Stimulated activated effector memory CD8-positive, alpha-beta T cell treated with anti-CD3 and anti-CD28 coated beads, Interleukin-12 subunit alpha, Interleukin-12 subunit beta, amount 100 ng/mL, for 72 hours (primary cell): ENCODE measurements at regions not wholly inside any gene's neighbourhood (a gene's known extent, or its start where the extent isn't known, plus 50 kb on each side); places are given as distances from the start of the nearest gene placed in this dataset.
"Not testable (repeated sequence)": the region's sequence is repeated elsewhere in the genome, so short reads cannot be mapped to it uniquely, and the experiment has no call there.

Experiments used
- ATAC-seq: fragments of 150-1000 bp; cut with Tn5 transposase; 2 replicates; pipeline ENCODE4 v1.10.0; 2021
- DNase-seq, 2 donors: peaks; one replicate each; pipeline ENCODE4 v3.0.0; 2021 to 2022; ENCODE audit warnings: low spot score in 2 of 2
- H3K27ac Mint-ChIP-seq: one replicate; pipeline ENCODE4 v1.8.0; 2022; ENCODE audit warnings: mild to moderate bottlenecking, mixed read lengths
- H3K36me3 Mint-ChIP-seq: one replicate; pipeline ENCODE4 v1.8.0; 2022; ENCODE audit warnings: mild to moderate bottlenecking, mixed read lengths
- H3K4me1 Mint-ChIP-seq: one replicate; pipeline ENCODE4 v1.8.0; 2022; ENCODE audit warnings: mixed read lengths
- H3K4me3 Mint-ChIP-seq: one replicate; pipeline ENCODE4 v1.8.0; 2022; ENCODE audit warnings: mild to moderate bottlenecking, mixed read lengths
- H3K9me3 Mint-ChIP-seq: one replicate; pipeline ENCODE4 v1.8.0; 2022; ENCODE audit warnings: mixed read lengths

DNA sequence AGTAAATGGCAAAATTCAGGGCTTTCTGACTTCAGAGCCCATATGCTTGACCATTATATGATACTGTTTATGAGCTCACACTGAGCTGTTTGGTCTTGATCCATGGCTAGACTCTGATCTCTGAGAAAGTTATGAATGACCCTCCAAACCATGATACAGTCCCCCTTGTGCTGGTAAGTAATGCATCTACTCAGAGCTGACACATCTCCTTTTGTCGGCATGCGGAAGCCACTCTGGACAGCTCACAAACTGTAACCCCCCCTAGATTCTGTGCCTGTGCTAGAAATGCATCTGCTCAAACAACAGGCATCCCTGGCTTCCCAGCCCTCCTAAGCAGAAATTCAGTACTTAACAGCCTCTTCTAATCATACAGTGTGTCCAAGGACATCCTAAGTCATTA lies 150.8 kb upstream of the RAG2 start:
- DNase-seq: no peak
- ATAC-seq: no peak
- H3K9me3 Mint-ChIP-seq: no peaks in the 10 kb centered on the region
- peaks cover 15% of the 10 kb centered on the region for H3K4me1 Mint-ChIP-seq
- no peak overlapping the region for H3K4me3 Mint-ChIP-seq
- H3K27ac Mint-ChIP-seq: no peak overlapping the region
- H3K36me3 Mint-ChIP-seq: no peaks in the 10 kb centered on the region

DNA sequence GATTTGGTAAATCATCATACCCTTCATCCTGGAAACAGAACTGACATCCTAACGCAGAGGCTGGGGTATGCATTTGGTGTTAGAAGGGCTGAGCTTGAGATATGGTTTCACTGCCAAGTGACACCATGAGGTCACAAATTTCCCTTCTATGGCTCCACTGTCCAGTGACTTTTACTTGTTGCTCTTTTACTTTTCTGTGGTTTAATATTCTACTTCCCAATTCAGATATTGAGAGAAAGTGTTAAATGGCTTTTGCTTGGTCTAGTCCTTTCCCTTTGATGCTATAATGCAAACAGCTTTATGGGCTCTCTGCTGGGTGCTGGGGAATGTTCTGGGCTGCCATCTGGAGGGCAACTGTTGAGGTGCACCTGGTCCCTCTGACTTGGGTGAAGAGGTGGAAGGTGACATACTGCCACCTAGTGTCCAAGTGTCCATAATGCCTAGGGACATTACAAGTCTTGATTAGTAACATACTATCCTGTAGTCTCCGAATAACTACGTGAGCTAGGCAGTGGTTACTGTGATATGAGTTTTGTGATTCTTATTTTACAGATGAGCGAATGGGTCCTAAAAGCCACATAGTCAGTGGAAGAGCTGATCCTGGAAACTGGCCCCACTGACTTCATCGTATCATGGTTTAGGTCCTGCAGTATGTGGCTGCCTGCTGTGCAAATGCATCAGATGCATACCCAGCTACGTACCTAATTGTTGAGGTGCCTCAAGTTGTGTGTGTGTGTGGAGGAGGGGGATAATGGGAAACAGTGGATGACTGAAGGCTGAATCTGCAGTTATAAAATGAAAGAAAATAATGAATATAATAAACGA lies 149.1 kb upstream of the RAG2 start:
- Mint-ChIP-seq H3K36me3 (no peaks in the 10 kb centered on the region), H3K27ac (no peak overlapping the region), H3K4me3 (no peak overlapping the region), H3K4me1 (peaks cover 15% of the 10 kb centered on the region), H3K9me3 (no peaks in the 10 kb centered on the region)
- peak; percentile 78 to 93 for DNase-seq
- ATAC-seq: peak; percentile 91

DNA sequence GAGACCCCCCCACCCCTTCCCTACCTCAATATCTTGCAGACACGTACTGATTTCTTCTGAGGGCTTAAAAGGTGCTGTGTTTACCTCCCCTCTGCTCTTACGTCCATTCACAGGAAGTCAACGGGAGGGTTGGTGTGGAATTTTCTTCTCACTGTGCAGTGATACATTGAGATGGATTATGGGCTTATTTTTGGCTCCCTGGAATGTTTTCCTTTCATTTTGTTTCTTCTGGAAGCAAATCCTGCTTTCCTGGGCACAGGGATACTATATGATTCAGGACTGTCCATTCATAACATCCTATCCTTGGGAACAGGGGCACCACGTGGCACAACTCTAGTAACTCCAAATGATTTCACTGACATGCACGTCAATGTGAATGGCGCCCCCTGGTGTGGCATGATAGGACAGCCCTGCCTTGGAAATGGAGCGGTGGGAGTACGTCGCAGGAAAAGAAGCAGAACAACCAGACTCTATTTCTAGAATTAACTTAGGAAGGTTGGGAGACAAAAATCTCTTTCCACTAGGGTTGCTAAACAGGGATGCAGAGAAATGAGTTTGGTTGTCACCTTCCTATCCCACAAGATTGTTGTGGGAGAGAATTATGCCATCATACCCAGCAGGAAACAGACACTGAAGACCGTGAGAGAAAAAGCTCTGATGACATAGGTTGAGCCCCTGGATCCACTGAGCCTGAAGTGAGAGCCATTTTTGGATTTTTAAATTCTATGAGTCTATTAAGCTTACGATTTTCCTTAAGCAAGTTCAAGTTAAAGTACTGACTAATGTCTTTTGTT lies 146.5 kb upstream of the RAG2 start:
- ATAC-seq: peak; percentile 48

DNA sequence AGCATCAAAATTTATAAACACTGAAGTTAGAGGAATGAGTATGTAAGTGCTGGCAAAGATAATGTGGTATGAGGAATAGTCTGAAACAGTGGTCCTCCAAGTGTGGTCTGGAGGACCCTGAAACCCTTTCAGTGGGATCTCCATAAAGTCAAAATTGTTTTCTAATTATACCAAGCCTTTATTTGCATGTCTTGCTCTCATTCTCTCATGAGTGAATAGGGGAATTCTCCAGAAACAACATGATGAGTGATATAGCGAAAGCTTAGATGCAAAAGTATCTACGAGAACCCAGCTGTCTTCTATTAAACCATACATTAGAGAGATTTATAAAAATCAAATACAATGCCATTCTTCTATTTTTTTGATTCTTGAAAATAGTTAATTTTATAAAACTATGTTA lies 145.0 kb upstream of the RAG2 start:
- ATAC-seq (no peak), DNase-seq (no peak)
- no peaks in the 10 kb centered on the region for H3K36me3 Mint-ChIP-seq
- peaks cover 15% of the 10 kb centered on the region for H3K4me1 Mint-ChIP-seq
- no peaks in the 10 kb centered on the region for H3K9me3 Mint-ChIP-seq
- no peak overlapping the region for H3K27ac Mint-ChIP-seq
- no peak overlapping the region for H3K4me3 Mint-ChIP-seq

More for the DNA sequence above, 146.5 kb upstream of the RAG2 start:
- DNase-seq: peak; percentile 49 to 81
- Mint-ChIP-seq H3K4me1 (peaks cover 15% of the 10 kb centered on the region), H3K9me3 (no peaks in the 10 kb centered on the region), H3K36me3 (no peaks in the 10 kb centered on the region), H3K27ac (no peak overlapping the region), H3K4me3 (no peak overlapping the region)

DNA sequence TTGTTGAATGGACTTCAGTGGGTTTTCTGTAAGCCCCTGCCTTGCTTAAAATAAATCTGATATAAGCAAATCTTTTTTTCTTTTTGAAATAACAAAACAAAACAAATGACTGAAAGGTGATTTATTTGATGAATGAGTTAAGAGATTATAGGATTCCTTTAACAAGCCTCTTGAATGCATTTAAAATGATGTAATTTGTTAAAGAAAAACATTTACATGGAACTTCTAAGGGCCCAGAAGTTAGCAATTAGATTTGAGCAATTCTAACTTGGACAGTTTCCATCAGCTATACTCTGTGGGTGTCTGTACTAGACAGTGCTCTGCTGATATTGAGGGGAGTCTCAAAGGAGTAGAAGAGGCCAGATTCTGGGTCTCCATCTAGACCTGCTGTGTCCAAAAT lies 143.5 kb upstream of the RAG2 start:
- no peaks in the 10 kb centered on the region for H3K9me3 Mint-ChIP-seq
- no peak for DNase-seq
- H3K27ac Mint-ChIP-seq: no peak overlapping the region

DNA sequence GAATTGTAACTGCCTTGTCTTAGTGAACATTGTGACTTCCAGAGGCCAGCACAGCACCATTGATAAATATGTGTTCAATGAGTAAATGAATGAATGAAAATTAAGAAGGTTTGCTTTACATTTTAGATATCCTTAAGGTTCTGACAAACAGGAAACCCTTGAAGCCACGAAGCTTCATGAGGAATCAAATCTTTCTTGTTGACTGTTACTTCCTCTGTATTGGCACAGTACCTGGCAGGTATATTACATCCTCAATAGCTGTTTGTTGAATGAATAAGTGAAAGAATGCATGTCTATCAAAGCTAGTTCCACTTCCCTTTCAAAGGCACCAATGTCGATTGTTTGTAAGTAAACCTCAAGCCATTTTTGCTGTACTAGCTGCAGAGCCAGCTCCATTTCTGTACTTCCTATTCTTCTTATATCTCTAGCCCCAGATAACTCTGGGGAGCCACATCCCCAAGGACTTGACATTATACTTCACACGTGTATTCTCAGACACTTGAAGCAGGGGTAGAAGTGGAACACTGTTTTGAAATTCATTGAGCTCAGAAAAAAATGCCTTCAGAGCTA lies 140.3 kb upstream of the RAG2 start:
- Mint-ChIP-seq H3K27ac (no peak overlapping the region), H3K4me3 (no peak overlapping the region), H3K4me1 (no peaks in the 10 kb centered on the region), H3K36me3 (no peaks in the 10 kb centered on the region), H3K9me3 (no peaks in the 10 kb centered on the region)
- no peak for ATAC-seq
- no peak for DNase-seq

More for the DNA sequence above, 143.5 kb upstream of the RAG2 start:
- H3K4me3 Mint-ChIP-seq: no peak overlapping the region
- no peaks in the 10 kb centered on the region for H3K36me3 Mint-ChIP-seq
- H3K4me1 Mint-ChIP-seq: peaks cover 6% of the 10 kb centered on the region
- no peak for ATAC-seq

DNA sequence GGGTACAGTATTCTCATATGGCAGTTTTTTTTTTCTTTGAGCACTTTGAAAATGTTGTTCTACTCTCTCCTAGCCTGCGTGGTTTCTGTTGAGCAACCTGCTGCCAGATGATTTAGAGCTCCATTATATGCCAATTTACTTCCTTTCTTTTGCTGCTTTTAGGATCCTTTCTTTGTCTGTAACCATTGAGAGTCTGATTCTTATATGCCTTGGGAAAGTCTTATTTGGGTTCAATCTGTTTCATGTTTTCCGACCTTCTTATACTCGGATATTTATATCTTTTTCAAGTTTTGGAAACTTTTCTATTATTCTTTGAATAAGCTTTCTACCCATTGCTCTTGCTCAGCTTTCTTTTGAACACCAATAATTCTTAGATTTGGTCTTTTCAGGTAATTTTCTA lies 138.1 kb upstream of the RAG2 start:
- Mint-ChIP-seq H3K36me3 (no peaks in the 10 kb centered on the region), H3K4me3 (no peak overlapping the region), H3K9me3 (no peaks in the 10 kb centered on the region), H3K27ac (no peak overlapping the region), H3K4me1 (no peaks in the 10 kb centered on the region)
- no peak for ATAC-seq
- DNase-seq: no peak

DNA sequence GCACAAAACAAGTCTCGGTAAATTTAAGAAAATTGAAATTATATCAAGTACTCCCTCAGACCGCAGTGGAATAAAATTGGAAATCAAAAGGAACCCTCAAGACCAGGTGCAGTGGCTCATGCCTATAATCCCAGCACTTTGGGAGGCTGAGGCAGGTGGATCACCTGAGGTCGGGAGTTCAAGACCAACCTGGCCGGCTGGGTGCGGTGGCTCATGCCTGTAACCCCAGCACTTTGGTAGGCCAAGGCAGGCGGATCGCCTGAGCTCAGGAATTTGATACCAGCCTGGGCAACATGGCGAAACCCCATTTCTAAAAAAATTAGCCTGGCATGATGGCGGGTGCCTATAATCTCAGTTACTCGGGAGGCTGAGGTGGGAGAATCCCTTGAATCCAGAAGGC lies 135.7 kb upstream of the RAG2 start:
- not testable (repeated sequence) for H3K36me3 Mint-ChIP-seq, H3K9me3 Mint-ChIP-seq, ATAC-seq, H3K27ac Mint-ChIP-seq, H3K4me3 Mint-ChIP-seq, H3K4me1 Mint-ChIP-seq
- DNase-seq: peak in 1 of 2 donors; percentile 8

DNA sequence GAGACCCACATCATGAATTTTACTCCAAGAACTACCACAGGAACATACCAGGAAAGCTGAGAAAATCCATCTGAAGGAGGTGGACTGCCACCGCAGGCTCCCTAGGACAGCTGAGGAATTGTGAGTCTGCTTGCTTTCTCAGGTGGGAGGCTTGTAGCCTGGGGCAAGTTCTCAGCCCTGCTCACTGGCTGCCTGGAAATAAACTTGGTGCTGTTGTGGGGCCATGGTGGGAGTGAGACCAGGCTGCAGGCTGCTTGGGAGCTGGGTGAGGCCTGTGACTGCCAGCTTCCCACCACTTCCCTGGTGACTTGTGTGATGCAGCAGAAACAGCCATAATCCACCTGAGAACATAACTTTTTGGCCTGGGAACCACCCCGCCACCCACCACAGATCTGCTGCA lies 132.7 kb upstream of the RAG2 start:
- H3K36me3 Mint-ChIP-seq: no peaks in the 10 kb centered on the region
- no peak overlapping the region for H3K27ac Mint-ChIP-seq
- H3K4me1 Mint-ChIP-seq: no peaks in the 10 kb centered on the region
- H3K4me3 Mint-ChIP-seq: no peak overlapping the region
- no peak for DNase-seq
- no peak for ATAC-seq
- H3K9me3 Mint-ChIP-seq: no peaks in the 10 kb centered on the region

DNA sequence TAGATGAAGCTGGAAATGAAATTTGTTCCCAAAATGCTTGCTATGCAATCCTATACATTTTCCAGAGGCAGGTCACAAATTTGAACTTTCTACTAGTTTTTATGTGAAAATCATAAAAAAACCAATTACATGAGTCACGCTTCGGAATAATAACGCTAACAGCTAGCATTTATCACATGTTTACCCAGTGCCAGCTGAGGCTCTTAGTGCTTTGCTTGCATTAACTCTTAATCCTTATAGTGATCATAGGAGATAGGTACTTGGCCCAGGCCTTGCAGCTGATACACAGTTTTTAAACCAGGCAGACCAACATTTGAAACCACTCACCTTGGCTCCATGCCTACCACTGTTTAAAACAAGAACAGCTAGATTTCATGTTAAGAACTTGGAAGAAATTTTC lies 131.8 kb upstream of the RAG2 start:
- Mint-ChIP-seq H3K4me3 (no peak overlapping the region), H3K36me3 (no peaks in the 10 kb centered on the region)
- no peak for DNase-seq

DNA sequence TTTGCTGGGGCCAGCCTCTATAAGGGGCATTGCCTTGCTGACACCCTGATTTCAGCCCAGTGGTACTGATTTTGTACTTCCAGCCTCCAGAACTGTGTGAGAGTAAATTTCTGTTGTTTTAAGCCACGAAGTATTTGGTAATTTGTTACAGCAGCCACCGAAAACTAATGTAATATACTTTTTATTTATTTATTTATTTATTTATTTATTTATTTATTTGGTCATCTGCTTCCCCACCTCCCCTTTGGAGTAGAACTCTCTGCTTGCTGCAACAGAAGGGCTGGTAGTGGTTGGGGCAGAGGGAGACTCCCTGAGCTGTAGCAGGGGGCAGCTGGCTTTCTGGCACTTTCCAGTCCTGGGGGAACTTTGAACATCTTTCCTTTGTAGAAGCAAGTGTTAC lies 128.4 kb upstream of the RAG2 start:
- Mint-ChIP-seq H3K9me3 (no peaks in the 10 kb centered on the region), H3K4me3 (no peak overlapping the region), H3K4me1 (no peaks in the 10 kb centered on the region), H3K36me3 (no peaks in the 10 kb centered on the region), H3K27ac (no peak overlapping the region)
- no peak for ATAC-seq
- no peak for DNase-seq

More for the DNA sequence above, 131.8 kb upstream of the RAG2 start:
- Mint-ChIP-seq H3K4me1 (no peaks in the 10 kb centered on the region), H3K27ac (no peak overlapping the region), H3K9me3 (no peaks in the 10 kb centered on the region)
- no peak for ATAC-seq

DNA sequence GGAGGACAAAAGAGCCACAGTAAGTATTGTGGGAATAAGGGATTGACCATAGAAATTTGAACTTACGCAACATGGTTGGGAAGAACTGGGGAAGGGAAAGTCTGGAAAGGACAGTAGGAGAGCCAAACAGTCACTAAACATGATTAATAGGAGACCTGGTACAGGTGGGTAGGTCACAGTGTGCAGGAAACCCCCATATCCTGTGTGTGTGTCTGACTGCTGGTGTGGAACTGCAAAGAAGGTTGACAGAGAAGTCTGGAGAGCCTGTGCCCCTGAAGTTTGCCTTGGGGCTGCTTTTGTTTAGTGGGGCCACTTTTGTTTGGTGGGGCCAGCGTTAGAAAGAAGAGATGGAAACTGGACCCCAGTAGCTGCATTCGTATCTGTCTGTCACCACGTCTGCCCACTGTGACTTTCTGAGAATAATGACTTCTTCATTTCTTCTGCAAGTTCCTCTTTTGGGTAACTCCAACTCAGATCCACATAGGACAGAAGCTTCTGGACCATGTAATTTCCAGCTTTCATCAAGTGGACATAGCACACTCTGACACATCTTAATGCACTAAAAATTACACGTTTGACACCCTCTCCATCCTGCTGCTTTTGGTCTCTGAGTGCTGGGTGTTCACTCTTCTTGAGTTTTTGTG lies 126.8 kb upstream of the RAG2 start:
- peak; percentile 20 for ATAC-seq
- Mint-ChIP-seq H3K9me3 (no peaks in the 10 kb centered on the region), H3K27ac (no peak overlapping the region), H3K4me1 (no peaks in the 10 kb centered on the region), H3K4me3 (no peak overlapping the region), H3K36me3 (no peaks in the 10 kb centered on the region)
- no peak for DNase-seq

DNA sequence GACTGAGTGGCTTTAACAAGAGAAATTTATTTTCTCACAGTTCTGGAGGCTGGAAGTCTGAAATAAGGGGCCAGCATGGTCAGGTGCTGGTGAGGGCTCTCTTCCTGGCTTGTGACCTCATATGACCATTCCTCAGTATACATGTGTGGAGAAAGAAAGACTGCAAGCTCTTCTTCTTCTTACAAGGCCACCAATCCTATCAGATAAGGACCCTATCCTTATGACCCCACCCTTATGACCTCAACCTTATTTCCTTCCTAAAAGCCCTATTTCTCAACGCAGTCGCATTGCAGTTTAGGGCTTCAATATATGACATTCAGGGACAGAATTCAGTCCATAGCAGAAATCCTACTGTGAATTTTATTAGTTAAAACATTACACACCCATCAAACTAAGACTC lies 124.4 kb upstream of the RAG2 start:
- Mint-ChIP-seq H3K27ac (no peak overlapping the region), H3K9me3 (no peaks in the 10 kb centered on the region), H3K36me3 (no peaks in the 10 kb centered on the region), H3K4me1 (no peaks in the 10 kb centered on the region), H3K4me3 (no peak overlapping the region)
- DNase-seq: no peak
- ATAC-seq: no peak

DNA sequence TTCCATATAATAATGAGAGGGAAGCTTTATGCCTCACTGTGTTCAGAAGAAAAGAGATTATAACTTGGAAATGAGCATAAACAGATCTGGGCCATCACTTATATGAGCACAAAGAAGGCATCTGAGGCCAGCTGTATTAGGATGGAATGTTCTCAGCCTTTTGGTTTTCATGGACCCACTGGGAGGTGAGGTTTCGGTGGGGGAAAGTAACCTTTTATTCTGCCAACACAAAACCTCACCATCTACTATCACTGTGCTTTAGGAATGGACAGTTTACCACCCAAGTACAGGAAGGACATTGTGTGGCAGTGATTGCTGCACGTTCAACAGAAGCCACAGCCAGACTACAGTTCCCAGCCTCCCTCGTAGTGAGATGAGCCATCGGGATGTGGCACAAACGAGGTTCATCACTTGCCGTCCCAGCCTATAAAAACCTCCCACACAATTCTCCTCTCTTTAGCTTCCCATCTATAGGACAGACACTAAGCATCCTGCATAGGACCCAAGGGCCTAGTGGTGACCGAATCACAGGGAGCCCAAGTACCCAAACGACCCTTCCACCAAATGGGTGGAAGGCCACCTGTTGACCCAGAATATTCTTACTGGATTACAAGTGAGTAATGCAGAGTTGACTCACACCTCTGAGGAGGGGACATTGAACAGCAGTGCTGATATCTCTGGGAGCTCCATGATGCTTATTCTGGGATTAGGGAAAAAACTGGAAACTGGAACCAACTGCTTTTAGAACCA lies 121.5 kb upstream of the RAG2 start:
- DNase-seq (no peak), ATAC-seq (no peak)
- Mint-ChIP-seq H3K4me3 (no peak overlapping the region), H3K27ac (no peak overlapping the region), H3K4me1 (no peaks in the 10 kb centered on the region), H3K36me3 (no peaks in the 10 kb centered on the region), H3K9me3 (no peaks in the 10 kb centered on the region)

DNA sequence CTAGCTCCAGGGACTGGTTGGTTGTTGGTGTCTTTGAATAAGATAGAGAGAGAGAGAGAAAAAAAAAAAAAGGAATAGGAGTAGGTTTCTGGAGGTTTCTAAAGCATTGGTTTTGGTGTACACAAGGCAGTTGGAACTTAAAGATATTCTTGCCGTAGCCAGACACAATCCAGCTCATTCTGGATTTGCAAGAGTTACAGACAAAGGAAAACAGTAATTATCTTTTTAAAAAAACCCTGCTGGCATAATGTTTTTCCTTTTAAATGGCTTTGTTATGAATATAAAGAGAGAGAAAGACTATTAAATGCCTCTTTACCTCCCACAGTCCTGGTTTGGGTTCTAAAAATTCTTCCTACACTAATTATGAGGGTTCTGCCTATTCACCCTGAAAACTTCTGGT lies 120.4 kb upstream of the RAG2 start:
- Mint-ChIP-seq H3K4me1 (no peaks in the 10 kb centered on the region), H3K4me3 (no peak overlapping the region), H3K36me3 (no peaks in the 10 kb centered on the region), H3K27ac (no peak overlapping the region), H3K9me3 (no peaks in the 10 kb centered on the region)
- DNase-seq (no peak), ATAC-seq (no peak)
